H9 (cell line): ENCODE measurements at regions not wholly inside any gene's neighbourhood (a gene's known extent, or its start where the extent isn't known, plus 50 kb on each side); places are given as distances from the start of the nearest gene placed in this dataset.

Experiments
- DNase-seq: peaks from one replicate; pipeline ENCODE4 v3.0.0-alpha.2; 2017
- H2AFZ ChIP-seq: one replicate; pipeline ENCODE4 v1.6.1; 2013; ENCODE audit warnings: mild to moderate bottlenecking, low read length, control low read depth, moderate library complexity
- H2AK5ac ChIP-seq: 2 replicates; pipeline ENCODE4 v1.6.1; 2013; ENCODE audit warnings: low read length, control low read depth, mixed read lengths; ENCODE audit not compliant: insufficient read length
- H2BK120ac ChIP-seq: one replicate; pipeline ENCODE4 v1.6.1; 2013; ENCODE audit warnings: low read depth, mild to moderate bottlenecking, low read length, control low read depth, inconsistent platforms; ENCODE audit not compliant: poor library complexity, severe bottlenecking
- H2BK12ac ChIP-seq: 2 replicates; pipeline ENCODE4 v1.6.1; 2013; ENCODE audit warnings: low read length, control low read depth, mixed read lengths, low read depth; ENCODE audit not compliant: insufficient read length
- H2BK15ac ChIP-seq: 2 replicates; pipeline ENCODE4 v1.6.1; 2013; ENCODE audit warnings: low read depth, low read length, control low read depth
- H2BK20ac ChIP-seq: one replicate; pipeline ENCODE4 v1.6.1; 2013; ENCODE audit warnings: low read depth, mild to moderate bottlenecking, low read length, control low read depth, inconsistent platforms; ENCODE audit not compliant: poor library complexity, severe bottlenecking
- H2BK5ac ChIP-seq: 2 replicates; pipeline ENCODE4 v1.6.1; 2013; ENCODE audit warnings: low read length, control low read depth, mixed read lengths; ENCODE audit not compliant: insufficient read length
- H3K14ac ChIP-seq: 2 replicates; pipeline ENCODE4 v1.6.1; 2013; ENCODE audit warnings: low read length, control low read depth; ENCODE audit not compliant: insufficient read depth
- H3K18ac ChIP-seq: 2 replicates; pipeline ENCODE4 v1.6.1; 2013; ENCODE audit warnings: low read depth, mild to moderate bottlenecking, mixed read lengths, low read length, control low read depth; ENCODE audit not compliant: insufficient read length
- H3K23ac ChIP-seq: 2 replicates; pipeline ENCODE4 v1.6.1; 2013; ENCODE audit warnings: low read length, control low read depth, mixed read lengths, low read depth; ENCODE audit not compliant: insufficient read length
- H3K23me2 ChIP-seq: 2 replicates; pipeline ENCODE4 v1.6.1; 2013; ENCODE audit warnings: low read depth, mild to moderate bottlenecking, mixed read lengths, low read length, control low read depth; ENCODE audit not compliant: insufficient read length, poor library complexity, severe bottlenecking
- H3K27ac ChIP-seq: 2 replicates; pipeline ENCODE4 v1.5.1; 2013; ENCODE audit warnings: low read length, control low read depth, mixed read lengths, low read depth; ENCODE audit not compliant: insufficient read length
- H3K27me3 ChIP-seq: 2 replicates; pipeline ENCODE4 v1.6.1; 2013; ENCODE audit warnings: low read length, control low read depth, inconsistent platforms; ENCODE audit not compliant: insufficient read depth
- H3K4ac ChIP-seq: 2 replicates; pipeline ENCODE4 v1.6.1; 2013; ENCODE audit warnings: low read depth, mild to moderate bottlenecking, control low read depth, inconsistent platforms, low read length, moderate library complexity
- H3K4me1 ChIP-seq: 2 replicates; pipeline ENCODE4 v1.6.1; 2013; ENCODE audit warnings: low read length, control low read depth, inconsistent platforms; ENCODE audit not compliant: insufficient read depth
- H3K4me2 ChIP-seq: 2 replicates; pipeline ENCODE4 v1.6.1; 2013; ENCODE audit warnings: low read length, control low read depth, mixed read lengths; ENCODE audit not compliant: insufficient read length, insufficient read depth
- H3K56ac ChIP-seq: 2 replicates; pipeline ENCODE4 v1.6.1; 2013; ENCODE audit warnings: low read depth, mild to moderate bottlenecking, mixed read lengths, low read length, control low read depth; ENCODE audit not compliant: insufficient read length
- H3K79me1 ChIP-seq: 2 replicates; pipeline ENCODE4 v1.6.1; 2013; ENCODE audit warnings: low read depth, mild to moderate bottlenecking, moderate library complexity, low read length, control low read depth, inconsistent platforms; ENCODE audit not compliant: insufficient read depth, poor library complexity, severe bottlenecking
- H3K79me2 ChIP-seq: 2 replicates; pipeline ENCODE4 v1.6.1; 2013; ENCODE audit warnings: low read length, control low read depth, inconsistent platforms; ENCODE audit not compliant: insufficient read depth
- H3K9ac ChIP-seq: 2 replicates; pipeline ENCODE4 v1.6.1; 2013; ENCODE audit warnings: low read length, control low read depth, mixed read lengths; ENCODE audit not compliant: insufficient read length; ENCODE audit errors: extremely low read depth
- H3K9me3 ChIP-seq: one replicate; pipeline ENCODE4 v1.6.1; 2013; ENCODE audit warnings: low read depth, low read length, inconsistent platforms; ENCODE audit not compliant: control insufficient read depth
- H3T11ph ChIP-seq: one replicate; pipeline ENCODE4 v1.6.1; 2013; ENCODE audit warnings: mild to moderate bottlenecking, low read length, control low read depth, inconsistent platforms
- H4K20me1 ChIP-seq: one replicate; pipeline ENCODE4 v1.6.1; 2013; ENCODE audit not compliant: control insufficient read depth, insufficient read length, insufficient read depth
- H4K5ac ChIP-seq: 2 replicates; pipeline ENCODE4 v1.6.1; 2013; ENCODE audit warnings: low read depth, mild to moderate bottlenecking, mixed read lengths, low read length, control low read depth; ENCODE audit not compliant: insufficient read length
- H4K8ac ChIP-seq: replicated peaks from 2 replicates; pipeline ENCODE4 v1.6.1; 2013; ENCODE audit warnings: low read length, control low read depth, mixed read lengths, low read depth; ENCODE audit not compliant: insufficient read length
- H4K91ac ChIP-seq: 2 replicates; pipeline ENCODE4 v1.6.1; 2013; ENCODE audit warnings: low read depth, mild to moderate bottlenecking, moderate library complexity, mixed read lengths, low read length, control low read depth; ENCODE audit not compliant: insufficient read length
- H3K27ac Mint-ChIP-seq, 3 experiments: 2 replicates in 2 of 3; 3 replicates in 1 of 3; pipeline ENCODE4 v1.8.0; 2020 to 2021; ENCODE audit warnings: mixed read lengths in 3 of 3, mild to moderate bottlenecking in 1 of 3, moderate library complexity in 1 of 3
- H3K27me3 Mint-ChIP-seq: 2 replicates; pipeline ENCODE4 v1.8.0; 2021; ENCODE audit warnings: low read depth, mild to moderate bottlenecking, moderate library complexity, mixed read lengths
- H3K36me3 Mint-ChIP-seq, 3 experiments: 2 replicates in 2 of 3; 3 replicates in 1 of 3; pipeline ENCODE4 v1.8.0; 2020 to 2021; ENCODE audit warnings: low read depth in 3 of 3, mixed read lengths in 3 of 3; ENCODE audit not compliant: insufficient read depth in 1 of 3
- H3K4me1 Mint-ChIP-seq, 2 experiments: 2 replicates each; pipeline ENCODE4 v1.8.0; 2020; ENCODE audit warnings: mixed read lengths in 2 of 2
- H3K4me3 Mint-ChIP-seq, 2 experiments: 2 replicates in 1 of 2; 3 replicates in 1 of 2; pipeline ENCODE4 v1.8.0; 2020 to 2021; ENCODE audit warnings: mild to moderate bottlenecking in 2 of 2, mixed read lengths in 2 of 2, moderate library complexity in 1 of 2
- H3K9me3 Mint-ChIP-seq, 2 experiments: 2 replicates in 1 of 2; 3 replicates in 1 of 2; pipeline ENCODE4 v1.8.0; 2020; ENCODE audit warnings: mild to moderate bottlenecking in 2 of 2, mixed read lengths in 2 of 2, moderate library complexity in 1 of 2
- CTCF ChIP-seq: fragments of 200-600 bp; sonication (generic); conservative IDR thresholded peaks from 3 replicates; pipeline ENCODE4 v1.8.0; 2021; ENCODE audit warnings: antibody characterized with exemption, mild to moderate bottlenecking
- WGBS: extraction: QIAGEN DNeasy Blood & Tissue Kit; methylation state at CpG from one replicate; pipeline ENCODE4 v1.1.7; 2013; ENCODE audit warnings: missing lambda C conversion rate, low lambda C conversion rate, mixed read lengths; ENCODE audit not compliant: insufficient read length; ENCODE audit errors: extremely low coverage; 5-methylcytosine and 5-hydroxymethylcytosine counted together

- Mint-ChIP-seq H3K36me3 (peaks cover 0 to 3% (median 0%) of the 10 kb centered on the region in 3 experiments; a peak in 1 of 7 replicates), H3K9me3 (peaks cover 0 to 5% of the 10 kb centered on the region in 2 experiments; a peak in 2 of 5 replicates), H3K27ac (peak overlapping the region; percentile 2 to 4 (median 4); a peak in 1 of 7 replicates), H3K4me3 (no peak overlapping the region), H3K27me3 (no peaks in the 10 kb centered on the region), H3K4me1 (peaks cover 11 to 13% of the 10 kb centered on the region in 2 experiments)
- Histone ChIP-seq H3T11ph (no peak overlapping the region), H3K14ac (no peak overlapping the region), H3K4me1 (no peaks in the 10 kb centered on the region; the same call in 1 of the 2 replicates), H2BK12ac (no peak overlapping the region), H3K79me2 (no peaks in the 10 kb centered on the region), H3K79me1 (no peaks in the 10 kb centered on the region), H3K27me3 (no peaks in the 10 kb centered on the region), H2BK120ac (no peak overlapping the region), H2AK5ac (no peak overlapping the region), H2BK5ac (no peak overlapping the region), H3K23me2 (no peaks in the 10 kb centered on the region), H3K9ac (no peak overlapping the region), H4K5ac (no peak overlapping the region), H3K9me3 (no peaks in the 10 kb centered on the region), H4K91ac (no peak overlapping the region), H3K23ac (no peak overlapping the region), H2BK20ac (no peak overlapping the region), H3K4me2 (no peak overlapping the region), H4K20me1 (no peaks in the 10 kb centered on the region), H2AFZ (no peak overlapping the region), H3K56ac (no peak overlapping the region), H2BK15ac (no peak overlapping the region), H3K4ac (no peak overlapping the region), H3K27ac (no peak overlapping the region), H4K8ac (no peak overlapping the region), H3K18ac (no peak overlapping the region)
- TF ChIP-seq CTCF, result no peak
- DNase-seq, result no peak
- WGBS, result no CpG with 5 or more reads among the region's 6 CpGs
Measured at GRCh38 chr13:104831831-104832230, 1703.6 kb downstream of the EFNB2 start.
